Suppressor macrophage treated with lipopolysaccharide for 4 hours (primary cell): ENCODE measurements at regions not wholly inside any gene's neighbourhood (a gene's known extent, or its start where the extent isn't known, plus 50 kb on each side); places are given as distances from the start of the nearest gene placed in this dataset.

ENCODE experiments used
- DNase-seq: peaks from one replicate; pipeline ENCODE4 v3.0.0-alpha.2; 2020

DNA sequence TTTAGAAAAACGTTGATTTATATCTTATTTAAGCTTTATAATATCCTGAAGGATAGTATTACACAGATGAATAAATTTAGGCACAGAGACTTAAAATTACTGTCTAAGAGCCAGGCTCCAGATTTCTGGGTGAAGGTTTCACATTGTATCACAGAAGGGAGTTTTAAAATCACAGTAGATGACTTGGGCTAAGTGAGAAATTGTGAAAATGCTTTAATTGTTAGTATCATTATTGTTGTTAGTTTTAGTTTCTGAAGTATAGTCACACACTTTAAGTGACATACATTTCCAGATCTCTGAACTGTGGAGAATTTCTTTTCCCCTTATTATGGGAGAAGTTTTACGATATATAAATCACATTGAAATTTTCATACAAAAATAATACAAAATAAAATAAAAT lies 83.5 kb downstream of the NDUFS5 start:
- DNase-seq = peak; percentile 81

GRCh38 chr1:39110325-39110851 lies 84.2 kb downstream of the NDUFS5 start:
- peak; percentile 95 for DNase-seq

- no peak for DNase-seq
Measured at GRCh38 chr1:39110882-39111281, 84.7 kb downstream of the NDUFS5 start.

- no peak for DNase-seq
Measured at GRCh38 chr1:39113109-39113743, 87.1 kb downstream of the NDUFS5 start.

- peak; percentile 90 for DNase-seq
Measured at GRCh38 chr1:39115271-39116110, 89.0 kb upstream of the MACF1 start.

DNA sequence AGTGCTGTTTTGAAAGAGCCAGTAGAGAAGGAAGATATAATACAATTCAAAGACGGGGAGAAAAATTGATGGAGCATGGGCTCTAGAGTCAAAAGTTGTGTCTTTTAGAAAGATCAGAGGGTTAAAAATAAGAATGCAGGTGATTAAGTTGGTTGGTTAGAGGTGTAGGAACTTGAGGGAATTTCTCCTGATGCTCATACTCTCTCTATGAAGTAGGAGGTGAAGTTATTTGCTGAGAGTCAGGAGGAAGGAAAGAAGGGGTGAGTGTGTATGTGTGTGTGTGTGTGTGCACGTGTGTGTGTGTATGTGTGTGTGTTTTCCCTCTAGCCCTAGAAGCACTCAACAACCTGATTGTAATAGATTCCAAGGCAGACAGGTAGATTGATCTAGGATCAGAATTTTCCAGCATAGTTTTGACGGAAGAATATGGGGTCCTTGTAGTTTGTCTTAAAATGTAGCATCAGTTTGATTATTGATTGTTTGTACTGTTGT lies 88.3 kb upstream of the MACF1 start:
- no peak for DNase-seq

- DNase-seq = no peak
Measured at GRCh38 chr1:39116860-39117728, 87.4 kb upstream of the MACF1 start.

- no peak for DNase-seq
Measured at GRCh38 chr1:39117899-39118450, 86.5 kb upstream of the MACF1 start.

- DNase-seq = no peak
Measured at GRCh38 chr1:39122056-39122455, 82.4 kb upstream of the MACF1 start.

- no peak for DNase-seq
Measured at GRCh38 chr1:39124282-39124681, 80.2 kb upstream of the MACF1 start.

DNA sequence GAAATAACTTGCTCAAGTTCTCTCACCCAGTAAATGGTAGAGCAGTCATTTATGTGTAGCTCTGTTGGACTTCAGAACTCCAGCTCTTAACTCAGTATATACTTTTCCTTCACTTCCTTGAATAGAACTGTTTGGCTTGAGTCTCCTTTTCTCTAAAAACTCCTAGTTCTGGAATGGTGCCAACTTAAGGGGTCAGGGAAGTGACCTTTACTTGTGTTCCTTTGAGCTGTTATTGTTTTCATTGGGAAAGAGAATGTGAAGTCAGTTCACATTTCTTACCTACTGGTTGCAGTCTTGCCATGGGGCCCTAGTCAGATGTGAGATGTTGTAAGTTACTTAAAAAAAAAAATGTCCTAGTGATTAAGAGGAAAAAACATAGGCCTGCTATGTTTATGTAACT lies 77.0 kb upstream of the MACF1 start:
- DNase-seq = peak; percentile 67

GRCh38 chr1:39128126-39128525 lies 76.4 kb upstream of the MACF1 start:
- no peak for DNase-seq

DNA sequence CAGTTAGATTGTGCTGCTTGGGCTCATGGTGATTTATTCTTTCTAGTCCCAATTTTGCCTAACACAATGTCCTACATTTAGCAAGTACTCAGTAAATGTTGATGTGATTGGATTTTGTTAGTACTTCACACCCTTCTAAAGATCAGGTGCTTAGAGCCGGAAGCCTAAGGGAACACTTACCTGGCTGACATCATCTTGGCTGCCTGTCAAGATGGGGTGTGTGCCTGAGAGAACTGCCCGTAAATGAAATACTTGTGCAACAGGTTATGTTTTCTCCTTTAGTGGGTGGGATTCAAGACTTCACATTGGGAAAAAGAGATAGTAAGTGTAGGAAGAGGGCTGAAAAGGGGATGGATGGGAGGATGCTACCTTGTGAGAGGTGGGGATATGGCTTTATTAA lies 75.5 kb upstream of the MACF1 start:
- no peak for DNase-seq

DNA sequence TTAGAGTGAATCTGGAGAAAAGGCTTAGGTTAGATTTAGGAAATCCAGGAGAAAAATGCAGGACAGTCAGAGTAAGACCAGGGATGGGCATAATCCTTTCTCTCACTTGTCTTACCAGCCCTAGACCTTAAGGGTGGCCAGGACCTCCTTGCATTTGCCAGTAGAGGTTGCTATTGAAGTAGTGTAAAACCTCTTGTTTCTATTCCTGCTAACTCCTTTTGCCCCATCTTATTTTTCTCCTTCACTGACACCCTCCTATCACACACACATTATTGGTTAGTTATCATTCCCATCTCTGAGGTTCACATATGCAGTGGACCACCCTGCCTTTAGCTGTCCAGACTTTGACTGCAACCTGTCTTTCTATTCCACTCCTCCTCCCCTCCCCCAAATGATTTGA lies 75.0 kb upstream of the MACF1 start:
- no peak for DNase-seq

GRCh38 chr1:39130325-39130724 lies 74.2 kb upstream of the MACF1 start:
- DNase-seq = peak; percentile 79

- DNase-seq = no peak
Measured at GRCh38 chr1:39131940-39132339, 72.6 kb upstream of the MACF1 start.

DNA sequence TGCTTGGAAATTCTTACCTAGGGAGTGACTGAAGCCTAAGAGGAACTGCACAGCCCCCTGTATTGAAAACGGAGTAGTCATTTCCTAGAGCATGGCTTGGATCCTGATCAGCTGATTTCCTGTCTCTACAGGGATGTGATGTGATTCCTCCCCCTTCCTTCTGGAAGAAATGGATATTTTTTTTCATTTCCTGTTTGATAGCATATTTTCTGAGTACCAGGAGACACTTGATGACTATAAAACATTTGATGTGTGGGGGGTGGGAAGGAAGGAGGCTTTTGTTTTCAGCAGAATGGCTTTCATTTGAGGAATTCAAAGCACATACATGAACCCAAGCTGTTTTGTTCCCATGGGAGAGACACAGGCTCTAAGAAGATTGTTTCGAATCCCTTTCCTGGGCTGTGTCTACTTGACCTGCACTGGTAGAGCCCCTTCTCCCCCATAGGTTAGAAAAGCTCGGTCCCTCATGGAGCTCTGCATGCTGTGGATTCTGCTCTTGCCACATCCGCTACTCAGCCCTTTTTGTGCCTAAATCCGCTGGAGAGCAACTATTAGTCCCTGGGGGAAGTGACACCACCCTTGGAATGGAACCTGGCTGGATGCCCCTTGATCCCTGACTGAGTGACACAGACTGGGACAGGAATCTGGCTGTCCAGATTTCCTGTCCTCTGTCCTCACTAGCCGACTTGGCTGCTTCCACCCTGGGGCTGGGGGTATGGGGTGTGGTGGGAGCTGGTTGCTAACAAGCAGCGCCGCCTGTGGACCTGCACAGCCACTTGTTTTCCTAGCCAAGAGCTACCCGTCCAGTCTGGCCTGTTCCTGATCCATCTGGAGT lies 71.8 kb upstream of the MACF1 start:
- no peak for DNase-seq

GRCh38 chr1:39133340-39133684 lies 71.2 kb upstream of the MACF1 start:
- no peak for DNase-seq

DNA sequence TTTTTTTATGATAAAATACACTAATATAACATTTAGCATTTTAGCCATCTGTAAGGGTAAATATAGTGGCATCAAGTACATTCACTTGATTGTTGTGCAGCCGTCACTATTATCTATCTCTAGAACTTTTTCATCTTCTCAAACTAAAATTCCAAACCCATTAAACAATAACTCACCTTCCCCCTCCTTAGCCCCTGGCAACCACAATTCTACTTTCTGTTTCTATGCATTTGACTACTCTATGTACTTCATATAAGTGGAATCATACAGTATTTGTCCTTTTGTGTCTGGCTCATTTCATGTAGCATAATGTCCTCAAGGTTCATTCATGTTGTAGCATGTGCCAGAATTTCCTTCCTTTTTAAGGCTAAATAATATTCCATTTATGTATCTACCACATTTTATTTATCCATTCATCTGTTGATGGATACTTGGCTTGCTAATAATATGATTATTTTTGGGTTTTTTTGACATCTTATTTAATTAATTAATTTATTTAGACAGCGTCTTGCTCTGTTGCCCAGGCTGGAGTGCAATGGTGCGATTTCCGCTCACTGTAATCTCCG lies 69.6 kb upstream of the MACF1 start:
- DNase-seq = no peak

DNA sequence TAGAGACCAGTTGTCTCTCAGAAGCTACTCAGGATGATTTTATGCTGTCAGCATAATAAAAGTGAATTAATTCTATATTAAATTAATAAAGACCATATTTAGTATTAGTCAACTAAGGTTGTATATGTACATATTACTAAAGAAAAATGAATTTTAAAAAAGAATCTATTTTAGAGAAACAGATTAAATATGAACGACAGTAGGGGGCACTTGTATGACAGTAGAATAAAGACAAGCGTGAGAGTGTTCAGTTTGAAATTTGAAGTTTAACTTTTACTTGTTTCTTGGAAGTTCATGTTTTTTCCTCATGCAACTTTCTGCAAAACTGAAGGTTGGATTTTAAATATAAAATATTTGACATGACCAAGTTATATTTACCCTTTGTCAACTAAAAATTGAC lies 67.9 kb upstream of the MACF1 start:
- DNase-seq = no peak

- DNase-seq = no peak
Measured at GRCh38 chr1:39139723-39140360, 64.7 kb upstream of the MACF1 start.
